Erythroblast (primary cell): ENCODE measurements at regions not wholly inside any gene's neighbourhood (a gene's known extent, or its start where the extent isn't known, plus 50 kb on each side); places are given as distances from the start of the nearest gene placed in this dataset.

ENCODE experiments used
- GATA1 ChIP-seq: IDR thresholded peaks from 2 replicates; pipeline ENCODE4 v1.6.1; 2011; ENCODE audit warnings: low read depth, mild to moderate bottlenecking, control low read depth, low read length, moderate library complexity
- POLR2A ChIP-seq: IDR thresholded peaks from 2 replicates; pipeline ENCODE4 v1.6.1; 2011; ENCODE audit warnings: mild to moderate bottlenecking, low read length

DNA sequence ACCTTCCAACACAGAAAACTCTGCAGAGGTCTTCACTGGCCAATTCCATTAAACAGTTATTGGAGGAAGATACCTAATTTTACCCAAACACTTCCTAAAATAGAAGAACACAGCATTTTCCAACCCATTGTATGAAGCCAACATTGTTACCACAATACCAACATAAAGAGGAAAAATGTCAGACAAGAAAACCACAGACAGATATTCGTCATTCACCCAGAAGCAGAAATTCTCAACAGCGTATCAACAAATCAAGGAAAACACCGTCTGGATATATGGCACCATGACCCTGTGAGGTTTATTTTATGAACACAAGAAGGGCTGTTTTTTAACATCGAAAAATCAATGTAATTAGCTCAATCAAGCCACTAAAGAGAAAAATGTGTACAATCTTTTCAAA is 255.6 kb downstream of the ASMT start:
- TF ChIP-seq POLR2A (no peak), GATA1 (no peak)
